ENCODE measurements at regions not wholly inside any gene's neighbourhood (a gene's known extent, or its start where the extent isn't known, plus 50 kb on each side); places are given as distances from the start of the nearest gene placed in this dataset.
"Not testable (repeated sequence)": the region's sequence is repeated elsewhere in the genome, so short reads cannot be mapped to it uniquely, and the experiment has no call there.

DNA sequence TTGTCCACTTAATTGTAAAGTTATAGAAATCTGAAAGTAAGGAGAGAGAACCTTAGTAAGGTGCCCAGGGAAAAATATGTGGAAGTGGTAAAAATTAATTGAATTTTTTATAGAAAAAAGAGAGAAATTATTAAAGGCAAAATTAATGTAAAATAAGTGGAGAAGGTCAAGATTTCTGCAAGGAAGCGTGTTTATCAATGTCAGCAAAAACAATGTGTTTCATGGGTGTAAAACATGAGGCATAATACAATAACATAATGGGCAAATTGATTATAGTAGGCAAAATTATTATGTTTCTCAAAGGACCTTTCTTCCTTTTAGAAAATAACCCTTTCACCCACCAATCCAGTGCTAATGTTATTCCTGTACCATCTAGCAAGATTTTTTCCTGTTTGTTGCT lies 1520.1 kb downstream of the REEP3 start:
- H3K4me3 ChIP-seq (ENCODE audit: low read depth, low read length) = no peak overlapping the region
- no peak for DNase-seq (ENCODE audit: low read depth)

DNA sequence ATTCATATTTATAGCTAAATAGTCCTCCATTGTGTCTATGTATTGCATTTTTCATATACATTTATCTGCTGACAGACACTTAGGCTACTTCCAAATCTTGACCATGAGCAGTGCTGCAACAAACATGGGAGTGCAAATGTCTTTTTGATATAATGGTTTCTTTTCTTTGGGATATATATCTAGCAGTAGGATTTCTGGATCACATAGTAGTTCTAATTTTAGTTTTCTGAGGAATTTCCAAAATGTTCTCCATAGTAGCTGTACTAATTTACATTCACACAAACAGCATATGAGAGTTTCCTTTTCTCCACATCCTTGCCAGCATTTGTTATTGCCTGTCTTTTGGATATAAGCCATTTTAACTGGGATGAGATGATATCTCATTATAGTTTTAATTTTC lies 1521.3 kb downstream of the REEP3 start:
- no peak overlapping the region for H3K4me3 ChIP-seq (ENCODE audit: low read depth, low read length)
- no peak for DNase-seq (ENCODE audit: low read depth)

DNA sequence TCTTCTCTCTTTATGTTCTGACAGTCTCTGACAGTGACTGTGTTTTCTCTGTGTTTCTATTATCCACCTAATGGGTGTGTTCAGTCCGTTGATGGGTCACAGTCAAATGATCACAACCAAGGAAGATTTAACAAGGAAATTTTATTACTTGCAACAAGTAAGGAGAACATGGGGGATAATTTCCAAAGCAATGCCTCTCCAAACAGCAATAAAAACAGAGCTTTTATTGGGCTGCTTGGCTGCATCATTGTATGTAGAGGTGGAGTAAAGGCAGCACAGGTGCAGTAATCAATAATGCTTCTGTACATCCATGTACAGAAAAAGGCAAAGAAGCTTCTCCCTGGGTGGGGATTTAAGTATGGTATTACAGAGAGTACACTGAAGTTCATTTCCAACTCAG lies 1525.6 kb downstream of the REEP3 start:
- DNase-seq (ENCODE audit: low read depth) = no peak

DNA sequence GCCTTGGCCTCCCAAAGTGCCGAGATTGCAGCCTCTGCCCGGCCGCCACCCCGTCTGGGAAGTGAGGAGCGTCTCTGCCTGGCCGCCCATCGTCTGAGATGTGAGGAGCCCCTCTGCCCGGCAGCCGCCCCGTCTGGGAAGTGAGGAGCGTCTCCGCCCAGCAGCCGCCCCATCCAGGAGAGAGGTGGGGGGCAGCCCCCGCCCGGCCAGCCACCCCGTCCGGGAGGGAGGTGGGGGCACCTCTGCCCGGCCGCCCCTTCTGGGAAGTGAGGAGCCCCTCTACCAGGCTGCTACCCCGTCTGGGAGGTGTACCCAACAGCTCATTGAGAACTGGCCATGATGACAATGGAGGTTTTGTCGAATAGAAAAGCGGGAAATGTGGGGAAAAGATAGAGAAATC lies 1530.9 kb downstream of the REEP3 start:
- H3K4me3 ChIP-seq (ENCODE audit: low read depth, low read length); DNase-seq (ENCODE audit: low read depth): not testable (repeated sequence)

More for the DNA sequence above, 1525.6 kb downstream of the REEP3 start:
- H3K4me3 ChIP-seq (ENCODE audit: low read depth, low read length) = no peak overlapping the region

DNA sequence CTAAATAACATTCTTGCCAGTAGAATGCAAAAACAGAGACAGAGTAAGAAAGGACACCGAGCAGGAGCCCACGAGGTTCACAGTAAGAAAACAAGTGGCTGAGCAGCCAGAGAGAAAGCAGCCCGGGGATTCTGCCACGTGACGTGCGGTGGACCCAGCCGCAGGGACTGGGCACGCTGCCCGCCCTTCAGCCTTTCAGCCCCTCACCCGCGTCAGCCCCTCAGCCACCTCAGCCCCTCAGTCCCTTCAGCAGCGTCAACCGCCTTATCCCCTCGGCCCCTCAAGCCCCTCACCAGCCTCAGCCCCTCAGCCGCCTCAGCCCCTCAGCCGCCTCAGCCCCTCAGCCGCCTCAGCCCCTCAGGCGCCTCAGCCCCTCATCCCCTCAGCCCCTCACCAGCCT lies 1532.2 kb downstream of the REEP3 start:
- H3K4me3 ChIP-seq (ENCODE audit: low read depth, low read length); DNase-seq (ENCODE audit: low read depth): not testable (repeated sequence)

DNA sequence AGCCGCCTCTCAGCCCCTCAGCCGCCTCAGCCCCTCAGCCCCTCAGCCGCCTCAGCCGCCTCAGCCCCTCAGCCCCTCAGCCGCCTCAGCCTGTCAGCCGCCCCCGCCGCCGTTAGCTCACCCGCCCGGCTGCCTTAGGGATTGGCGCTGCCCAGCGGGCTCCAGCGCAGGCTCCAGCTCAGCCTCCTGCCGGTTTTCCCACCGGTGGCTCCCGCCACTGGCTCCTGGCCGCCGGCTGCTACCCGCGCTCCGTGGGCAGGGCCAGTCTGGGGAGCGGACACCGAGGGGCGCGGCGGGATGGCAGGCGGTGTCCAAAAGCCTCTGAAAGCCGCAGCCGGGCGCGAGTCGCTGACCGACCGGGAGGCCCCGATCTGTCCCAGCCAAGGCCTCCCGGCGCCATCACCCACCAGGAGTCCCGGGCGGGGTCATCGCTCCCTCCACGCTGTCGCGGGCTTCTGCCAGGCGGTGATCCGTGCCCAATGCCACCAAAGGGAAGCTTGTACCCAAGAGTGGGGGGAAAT lies 1532.7 kb downstream of the REEP3 start:
- not testable (repeated sequence) for H3K4me3 ChIP-seq (ENCODE audit: low read depth, low read length); DNase-seq (ENCODE audit: low read depth)

DNA sequence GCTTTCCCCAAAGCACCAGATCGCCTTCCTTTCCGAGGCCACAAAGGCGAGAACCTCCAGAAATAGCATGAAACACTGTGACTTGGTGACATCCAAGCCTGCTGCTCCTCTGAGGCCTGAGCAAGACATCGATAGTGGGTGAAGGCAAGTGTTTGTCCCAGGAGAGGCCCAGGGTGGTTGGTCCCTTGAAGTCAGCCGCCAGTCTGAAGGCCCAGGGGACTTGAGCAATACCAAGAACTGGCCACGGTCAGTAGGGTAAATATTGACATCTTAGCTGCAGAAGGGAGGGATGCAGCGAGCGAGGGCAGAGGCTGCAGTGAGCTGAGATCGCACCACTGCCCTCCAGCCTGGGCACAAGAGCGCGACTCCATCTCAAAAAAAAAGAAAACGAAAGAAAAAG lies 1533.5 kb downstream of the REEP3 start:
- not testable (repeated sequence) for DNase-seq (ENCODE audit: low read depth); H3K4me3 ChIP-seq (ENCODE audit: low read depth, low read length)

DNA sequence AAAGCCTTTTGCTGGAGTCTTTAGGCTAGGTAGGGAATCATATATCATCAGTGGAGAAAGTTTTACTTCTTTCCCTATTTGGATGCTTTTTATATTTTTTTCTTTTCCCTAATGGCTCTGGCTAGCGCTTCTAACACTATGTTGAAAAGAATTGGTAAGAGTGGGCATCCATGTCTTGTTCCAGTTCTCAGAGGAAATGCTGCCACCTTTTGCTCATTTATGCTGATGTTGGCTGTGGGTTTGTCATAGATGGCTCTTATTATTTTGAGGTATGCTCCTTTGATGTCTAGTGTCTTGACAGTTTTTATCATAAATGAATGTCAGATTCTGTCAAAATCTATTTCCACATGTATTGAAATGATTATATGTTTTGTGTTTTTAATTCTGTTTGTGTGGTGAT lies 1544.1 kb downstream of the REEP3 start:
- H3K4me3 ChIP-seq (ENCODE audit: low read depth, low read length) = no peak overlapping the region
- DNase-seq (ENCODE audit: low read depth) = no peak

DNA sequence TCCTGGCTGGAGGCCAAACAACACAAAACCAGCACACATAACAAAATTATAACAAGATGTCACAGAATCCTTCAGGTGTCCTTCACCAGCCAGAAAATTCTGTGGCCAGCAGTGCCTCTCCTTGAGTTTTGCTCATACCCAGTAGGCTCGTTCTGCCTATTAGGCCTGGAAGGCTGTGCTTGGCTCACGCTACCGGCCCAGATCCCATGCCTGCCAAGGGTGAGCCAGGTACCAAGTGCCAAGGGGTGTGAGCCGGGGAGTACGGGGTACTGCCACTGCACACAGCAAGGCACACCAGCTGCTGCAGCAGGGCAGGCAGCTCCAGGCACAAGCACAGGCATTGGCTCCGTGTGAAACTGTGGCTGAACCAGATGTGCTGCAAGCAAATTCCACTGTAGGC lies 1562.0 kb downstream of the REEP3 start:
- no peak for DNase-seq (ENCODE audit: low read depth)

DNA sequence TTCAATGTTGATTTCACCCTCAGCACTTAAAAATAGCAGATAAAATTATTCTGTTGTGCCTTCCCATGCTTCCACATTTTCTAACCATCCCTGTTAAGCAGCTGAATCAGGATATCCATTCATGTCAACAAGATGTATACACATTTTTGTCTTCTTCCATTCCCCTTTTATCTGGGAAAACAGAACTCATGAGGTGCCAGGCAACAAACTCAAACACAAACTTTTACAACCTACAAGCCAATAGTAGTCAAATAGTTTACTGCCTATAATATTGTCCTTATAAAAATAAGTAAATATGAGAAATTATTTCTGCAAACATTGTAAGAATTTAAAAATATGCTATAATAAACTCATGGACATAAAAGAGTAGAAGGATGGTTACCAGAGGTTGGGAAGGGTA lies 1569.8 kb downstream of the REEP3 start:
- no peak overlapping the region for H3K4me3 ChIP-seq (ENCODE audit: low read depth, low read length)
- DNase-seq (ENCODE audit: low read depth) = no peak

More for the DNA sequence above, 1562.0 kb downstream of the REEP3 start:
- no peak overlapping the region for H3K4me3 ChIP-seq (ENCODE audit: low read depth, low read length)

DNA sequence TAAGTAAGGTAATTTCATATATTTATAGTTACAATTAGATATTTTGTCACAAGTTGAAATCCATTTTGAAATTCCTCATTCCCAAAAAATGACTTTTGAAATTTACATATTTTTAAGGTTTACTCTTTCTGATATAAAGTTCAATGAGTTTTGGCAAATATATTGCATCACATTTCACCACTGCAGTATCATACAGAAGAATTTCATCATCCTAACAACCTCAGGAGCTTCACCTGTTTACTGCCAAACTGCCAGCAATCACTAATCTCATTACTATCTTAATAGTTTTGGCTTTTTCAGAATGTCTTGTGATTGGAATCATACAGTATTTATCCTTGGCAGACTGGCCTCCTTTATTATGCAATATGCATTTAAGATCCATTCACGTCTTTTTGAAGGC lies 1578.9 kb downstream of the REEP3 start:
- H3K4me3 ChIP-seq (ENCODE audit: low read depth, low read length) = no peak overlapping the region
- DNase-seq (ENCODE audit: low read depth) = no peak

DNA sequence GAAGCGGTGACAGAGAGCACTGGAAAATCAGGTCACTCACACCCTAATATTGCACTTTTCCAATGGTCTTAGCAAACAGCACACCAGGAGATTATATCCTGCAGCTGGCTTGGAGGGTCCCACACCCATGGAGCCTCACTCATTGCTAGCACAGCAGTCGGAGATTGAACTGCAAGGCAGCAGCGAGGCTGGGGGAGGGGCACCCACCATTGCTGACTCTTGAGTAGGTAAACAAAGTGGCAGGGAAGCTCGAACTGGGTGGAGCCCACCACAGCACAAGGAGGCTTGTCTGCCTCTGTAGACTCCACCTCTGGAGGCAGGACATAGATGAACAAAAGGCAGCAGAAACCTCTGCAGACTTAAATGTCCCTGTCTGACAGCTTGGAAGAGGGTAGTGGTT lies 1579.7 kb downstream of the REEP3 start:
- DNase-seq (ENCODE audit: low read depth) = not testable (repeated sequence)

DNA sequence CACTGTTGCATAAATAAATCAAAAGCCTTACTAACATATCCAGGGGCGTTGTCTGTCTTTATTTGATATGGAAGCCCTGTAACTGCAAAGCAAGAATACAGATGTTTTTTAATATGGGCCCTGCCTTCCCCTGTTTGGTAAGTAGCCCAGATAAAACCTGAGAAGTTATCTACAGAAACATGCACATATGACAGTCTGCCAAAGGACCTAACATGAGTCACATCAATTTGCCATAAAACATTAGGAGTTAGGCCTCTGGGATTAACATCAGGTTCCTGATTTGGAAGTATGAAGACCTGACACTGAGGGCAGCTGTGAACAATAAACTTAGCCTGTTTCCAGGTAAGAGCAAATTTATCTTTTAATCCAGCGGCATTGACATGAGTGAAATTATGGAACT lies 1588.8 kb downstream of the REEP3 start:
- no peak for DNase-seq (ENCODE audit: low read depth)

More for the DNA sequence above, 1579.7 kb downstream of the REEP3 start:
- not testable (repeated sequence) for H3K4me3 ChIP-seq (ENCODE audit: low read depth, low read length)

DNA sequence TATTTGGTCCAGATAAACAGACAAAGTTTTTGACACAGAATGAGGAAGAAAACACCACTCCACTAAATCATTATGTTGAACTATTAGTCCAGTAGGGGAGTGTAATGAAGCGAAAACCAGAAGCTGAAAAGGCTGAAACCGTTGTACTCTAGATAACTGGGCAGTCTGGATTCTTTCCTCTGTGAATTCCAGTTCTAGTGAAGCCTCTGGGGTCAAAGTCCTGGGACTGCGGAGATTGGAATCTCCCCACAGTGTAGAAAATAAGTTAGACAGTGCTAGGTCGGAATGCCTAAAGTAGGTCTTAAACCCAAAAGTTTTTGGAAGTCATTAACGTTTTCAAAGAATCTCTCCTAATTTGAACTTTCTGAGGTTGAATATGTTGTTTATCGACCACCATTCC lies 1589.9 kb downstream of the REEP3 start:
- DNase-seq (ENCODE audit: low read depth); H3K4me3 ChIP-seq (ENCODE audit: low read depth, low read length): not testable (repeated sequence)

More for the DNA sequence above, 1588.8 kb downstream of the REEP3 start:
- no peak overlapping the region for H3K4me3 ChIP-seq (ENCODE audit: low read depth, low read length)

DNA sequence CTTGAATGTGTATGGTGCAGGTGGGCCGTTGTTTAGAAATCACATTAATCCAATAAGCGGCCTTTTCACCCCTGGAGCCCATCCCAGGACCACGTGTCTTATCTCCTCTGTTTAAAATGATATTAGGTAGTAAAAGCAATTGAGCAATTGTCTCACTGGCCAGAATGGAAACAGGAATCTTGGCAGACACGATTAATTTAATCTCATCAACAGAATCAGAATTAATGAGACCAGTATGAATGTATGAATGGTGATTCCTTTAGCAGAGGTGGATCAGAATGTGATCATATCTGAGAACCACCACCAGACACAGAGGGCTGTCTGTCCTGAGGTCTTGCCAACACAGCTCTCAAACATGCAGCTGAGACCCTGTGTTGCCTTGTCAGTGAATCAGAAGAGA lies 1591.4 kb downstream of the REEP3 start:
- no peak overlapping the region for H3K4me3 ChIP-seq (ENCODE audit: low read depth, low read length)
- DNase-seq (ENCODE audit: low read depth) = no peak

DNA sequence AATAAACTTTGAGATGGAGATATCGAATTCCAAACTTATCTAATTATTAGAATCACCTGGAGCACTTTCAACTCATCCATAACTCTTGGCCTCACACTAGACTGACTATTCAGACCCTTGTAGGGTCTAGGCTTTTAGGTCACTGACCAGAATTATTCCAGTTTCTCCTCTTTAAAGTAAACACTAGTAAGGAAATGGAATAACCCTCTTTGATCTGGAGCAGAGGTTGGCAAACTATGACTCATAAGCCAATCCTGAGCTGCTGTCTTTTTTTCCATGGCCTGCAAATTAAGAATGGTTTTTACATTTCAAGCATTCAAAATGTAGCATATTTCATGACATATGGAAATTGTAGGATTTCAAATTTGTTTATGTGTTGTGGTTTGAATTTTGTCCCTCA lies 1601.9 kb downstream of the REEP3 start:
- H3K4me3 ChIP-seq (ENCODE audit: low read depth, low read length) = no peak overlapping the region
- no peak for DNase-seq (ENCODE audit: low read depth)

DNA sequence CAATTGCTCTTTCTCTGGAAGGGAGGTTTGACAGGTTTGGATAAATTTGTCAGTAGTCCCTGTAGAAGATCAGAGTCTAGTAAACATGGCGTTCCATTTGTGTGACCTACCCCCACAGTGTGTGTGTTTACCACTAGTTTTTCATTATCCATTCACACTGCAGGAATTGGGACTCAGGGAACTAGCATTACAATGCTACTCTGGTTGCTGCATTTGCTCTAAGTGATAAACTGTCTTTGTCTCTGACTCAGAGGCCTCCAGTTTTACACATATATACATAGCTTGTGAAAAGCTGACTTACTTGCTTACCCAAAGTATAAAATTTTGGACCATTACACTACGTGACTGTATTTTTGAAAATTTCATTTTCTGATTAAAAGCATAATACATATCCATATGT lies 1604.0 kb downstream of the REEP3 start:
- no peak overlapping the region for H3K4me3 ChIP-seq (ENCODE audit: low read depth, low read length)
- DNase-seq (ENCODE audit: low read depth) = no peak

DNA sequence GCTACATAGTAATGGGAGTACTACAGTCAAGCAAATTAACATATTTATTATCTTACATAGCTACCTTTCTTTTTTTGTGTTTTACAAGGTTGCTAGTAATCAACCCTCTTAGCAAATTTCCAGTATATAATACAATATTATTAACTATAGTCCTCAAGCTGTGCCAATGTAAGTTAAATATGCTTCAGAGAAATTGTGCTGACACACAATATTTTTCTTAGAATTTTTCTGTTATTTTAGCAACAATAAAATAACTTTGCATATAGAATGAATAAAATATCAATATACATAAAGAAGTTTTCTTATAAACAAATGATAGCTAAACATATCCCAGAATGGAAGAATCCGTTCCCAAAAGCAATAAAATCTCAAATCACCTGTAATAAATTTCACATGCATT lies 1605.1 kb downstream of the REEP3 start:
- no peak overlapping the region for H3K4me3 ChIP-seq (ENCODE audit: low read depth, low read length)
- no peak for DNase-seq (ENCODE audit: low read depth)

DNA sequence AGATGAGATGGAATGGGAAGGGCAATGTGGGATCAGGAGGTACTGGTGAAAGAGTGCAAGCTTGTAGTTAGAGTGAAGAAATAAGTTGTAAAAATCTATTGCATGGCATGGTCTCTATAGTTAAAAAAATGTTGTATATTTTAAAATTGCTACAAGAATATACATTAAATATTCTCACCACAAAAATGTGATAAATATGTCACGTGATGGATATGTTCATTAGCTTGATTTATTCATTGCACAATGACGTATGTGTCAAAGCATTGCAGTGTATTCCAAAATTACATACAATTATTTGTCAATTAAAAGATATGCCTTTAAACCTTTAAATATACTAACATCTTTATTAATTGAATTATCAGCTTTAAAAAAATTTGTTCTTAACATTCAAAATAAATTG lies 1607.1 kb downstream of the REEP3 start:
- no peak for DNase-seq (ENCODE audit: low read depth)
- no peak overlapping the region for H3K4me3 ChIP-seq (ENCODE audit: low read depth, low read length)

DNA sequence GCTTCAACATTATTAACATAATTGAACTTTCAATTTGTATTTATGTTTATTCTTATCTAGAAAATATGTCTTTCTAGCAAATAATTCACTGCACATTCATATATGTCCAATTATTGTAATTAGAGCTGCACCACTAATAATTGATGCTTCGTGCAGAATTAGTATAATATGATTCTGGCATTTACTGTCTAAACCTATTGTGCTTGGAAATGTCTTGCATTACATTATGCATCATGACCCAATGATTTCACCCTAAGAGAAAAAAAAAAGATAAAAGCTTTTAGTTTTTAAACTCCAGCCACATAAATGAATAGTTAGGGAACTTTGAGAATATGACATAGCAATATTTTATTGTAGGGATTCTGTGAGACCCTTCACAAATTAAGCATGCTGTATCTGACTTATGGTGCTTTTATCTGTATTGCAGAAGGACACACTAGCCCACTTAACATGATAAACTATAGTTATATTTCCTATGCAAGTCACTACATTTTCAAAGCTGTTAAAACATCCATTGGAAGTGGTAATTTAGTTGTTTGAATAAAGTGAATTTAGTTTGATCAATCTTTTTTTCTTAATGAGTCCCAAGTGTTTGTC lies 1609.1 kb downstream of the REEP3 start:
- DNase-seq (ENCODE audit: low read depth) = no peak
- no peak overlapping the region for H3K4me3 ChIP-seq (ENCODE audit: low read depth, low read length)

DNA sequence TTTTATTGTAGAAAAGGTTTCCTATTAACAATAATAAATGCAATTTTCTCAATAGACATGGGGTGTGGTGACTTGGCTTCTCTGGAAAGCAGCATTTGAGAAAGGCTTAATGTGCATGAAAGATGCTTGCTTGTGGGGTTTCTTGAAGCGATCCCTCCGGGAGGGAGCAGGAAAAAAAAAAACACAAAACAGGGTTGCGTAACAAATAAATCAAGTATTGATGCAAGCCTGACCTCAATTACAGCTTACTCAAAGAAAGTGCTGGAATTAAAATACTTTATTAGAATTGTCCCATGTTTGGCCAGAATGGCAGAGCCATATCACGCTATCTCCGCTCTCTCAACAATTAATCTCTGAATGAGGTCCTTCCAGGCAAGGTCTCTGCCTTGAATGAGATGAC lies 1612.5 kb downstream of the REEP3 start:
- no peak overlapping the region for H3K4me3 ChIP-seq (ENCODE audit: low read depth, low read length)
- no peak for DNase-seq (ENCODE audit: low read depth)

DNA sequence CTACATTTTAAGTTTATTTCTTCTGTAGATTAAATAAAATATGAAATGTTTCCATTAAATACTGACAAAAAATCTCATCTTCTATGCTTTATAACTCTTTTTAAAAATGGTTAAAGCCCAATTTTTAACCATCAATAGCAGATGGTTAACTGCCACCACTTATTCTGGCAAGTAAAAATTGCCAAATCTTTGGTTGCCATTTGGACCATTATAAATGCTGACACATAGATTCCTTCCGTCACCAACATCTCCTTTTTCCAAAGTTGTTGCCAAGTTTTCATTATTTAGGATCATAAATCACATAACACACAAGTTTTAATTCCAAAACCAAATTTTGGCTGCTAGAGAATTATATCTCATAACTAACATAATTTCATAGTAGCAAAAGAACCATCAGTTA lies 1614.3 kb downstream of the REEP3 start:
- DNase-seq (ENCODE audit: low read depth) = no peak
- no peak overlapping the region for H3K4me3 ChIP-seq (ENCODE audit: low read depth, low read length)

Measured in skeletal muscle cell (primary cell).